ENCODE measurements at regions not wholly inside any gene's neighbourhood (a gene's known extent, or its start where the extent isn't known, plus 50 kb on each side); places are given as distances from the start of the nearest gene placed in this dataset.

GRCh38 chr5:82376307-82376706, 98.2 kb upstream of the RPS23 start:
- no peak for TF ChIP-seq CTCF (IDR thresholded peaks at IDR 0.05; ENCODE audit: insufficient read depth, low read depth, low read length)
- no peak for TF ChIP-seq EZH2 (IDR thresholded peaks at IDR 0.05; ENCODE audit: insufficient read depth, low read length)
